GM23338 (cell line): ENCODE measurements at regions not wholly inside any gene's neighbourhood (a gene's known extent, or its start where the extent isn't known, plus 50 kb on each side); places are given as distances from the start of the nearest gene placed in this dataset.

ENCODE experiments used
- ATAC-seq: fragments of 200-7000 bp; cut with Tn5 transposase; 3 replicates; pipeline ENCODE4 v1.9.1; 2020
- DNase-seq: peaks from one replicate; pipeline ENCODE4 v3.0.0-alpha.2; 2015; ENCODE audit warnings: low spot score
- H2AFZ ChIP-seq: fragments of 200-600 bp; sonication (generic); 2 replicates; pipeline ENCODE4 v1.8.0; 2016; ENCODE audit warnings: antibody characterized with exemption, mild to moderate bottlenecking, moderate library complexity
- H3F3A ChIP-seq: fragments of 200-600 bp; sonication (generic); replicated peaks from 2 replicates; pipeline ENCODE4 v1.8.0; 2017; ENCODE audit warnings: antibody characterized with exemption, mixed run types, low read depth
- H3K27ac ChIP-seq: fragments of 200-600 bp; sonication (generic); 2 replicates; pipeline ENCODE4 v1.6.1; 2016; ENCODE audit warnings: low read depth
- H3K27me3 ChIP-seq: fragments of 200-600 bp; sonication (generic); 2 replicates; pipeline ENCODE4 v1.8.0; 2016; ENCODE audit warnings: mild to moderate bottlenecking, mixed run types, moderate library complexity; ENCODE audit not compliant: insufficient read depth
- H3K36me3 ChIP-seq: fragments of 200-600 bp; sonication (generic); 2 replicates; pipeline ENCODE4 v1.8.0; 2016; ENCODE audit warnings: mild to moderate bottlenecking; ENCODE audit not compliant: insufficient read depth
- H3K4me1 ChIP-seq: fragments of 200-600 bp; sonication (generic); 2 replicates; pipeline ENCODE4 v1.8.0; 2016; ENCODE audit warnings: mild to moderate bottlenecking, moderate library complexity; ENCODE audit not compliant: insufficient read depth
- H3K4me2 ChIP-seq: fragments of 200-600 bp; sonication (generic); 2 replicates; pipeline ENCODE4 v1.7.1; 2017; ENCODE audit warnings: mixed run types
- H3K4me3 ChIP-seq: fragments of 200-600 bp; sonication (generic); 2 replicates; pipeline ENCODE4 v1.6.1; 2016; ENCODE audit warnings: mixed run types
- H3K79me2 ChIP-seq: fragments of 200-600 bp; sonication (generic); replicated peaks from 2 replicates; pipeline ENCODE4 v1.8.0; 2017; ENCODE audit warnings: mild to moderate bottlenecking; ENCODE audit not compliant: insufficient read depth
- H3K9me2 ChIP-seq: fragments of 200-600 bp; sonication (generic); 2 replicates; pipeline ENCODE4 v1.8.0; 2017; ENCODE audit not compliant: insufficient read depth
- H4K20me1 ChIP-seq: fragments of 200-600 bp; sonication (generic); replicated peaks from 2 replicates; pipeline ENCODE4 v1.8.0; 2017; ENCODE audit warnings: mild to moderate bottlenecking; ENCODE audit not compliant: insufficient read depth
- H3K27ac Mint-ChIP-seq: 2 replicates; pipeline ENCODE4 v1.8.0; 2020; ENCODE audit warnings: inconsistent platforms, mild to moderate bottlenecking, moderate library complexity, mixed read lengths
- H3K27me3 Mint-ChIP-seq: 3 replicates; pipeline ENCODE4 v1.8.0; 2022; ENCODE audit warnings: low read depth, mild to moderate bottlenecking, moderate library complexity, mixed read lengths, inconsistent platforms; ENCODE audit not compliant: insufficient read depth, poor library complexity
- H3K36me3 Mint-ChIP-seq: 3 replicates; pipeline ENCODE4 v1.8.0; 2021; ENCODE audit warnings: low read depth, mild to moderate bottlenecking, inconsistent platforms, moderate library complexity, mixed read lengths
- H3K4me1 Mint-ChIP-seq: 3 replicates; pipeline ENCODE4 v1.8.0; 2020; ENCODE audit warnings: mild to moderate bottlenecking, inconsistent platforms, mixed read lengths
- H3K4me3 Mint-ChIP-seq: 3 replicates; pipeline ENCODE4 v1.8.0; 2021; ENCODE audit warnings: moderate library complexity, mild to moderate bottlenecking, inconsistent platforms, mixed read lengths
- H3K9me3 Mint-ChIP-seq: 3 replicates; pipeline ENCODE4 v1.8.0; 2020; ENCODE audit warnings: moderate library complexity, mild to moderate bottlenecking, inconsistent platforms, mixed read lengths
- CREB1 ChIP-seq: fragments of 250-450 bp; sonication (Bioruptor Pico); IDR thresholded peaks from 2 replicates; pipeline ENCODE4 v1.5.0; 2020; ENCODE audit warnings: low read depth, mild to moderate bottlenecking, moderate library complexity
- CTCF ChIP-seq, 2 experiments: fragments of 200-600 bp in 1 of 2; sonication (generic) in 1 of 2; conservative IDR thresholded peaks; 2 replicates each; pipeline versions ENCODE4 v1.5.1 to v1.6.1; 2016 to 2017; ENCODE audit warnings: antibody characterized with exemption in 2 of 2, low read depth in 2 of 2, mild to moderate bottlenecking in 2 of 2, moderate library complexity in 1 of 2
- EZH2 ChIP-seq: fragments of 200-600 bp; sonication (generic); IDR thresholded peaks from one replicate; pipeline ENCODE4 v1.8.0; 2017; ENCODE audit warnings: antibody characterized with exemption, mild to moderate bottlenecking, low read depth; ENCODE audit not compliant: unreplicated experiment
- JUNB ChIP-seq: IDR thresholded peaks from one replicate; pipeline ENCODE4 v1.6.1; 2016; ENCODE audit warnings: antibody characterized with exemption; ENCODE audit not compliant: unreplicated experiment
- POLR2AphosphoS5 ChIP-seq: IDR thresholded peaks from 2 replicates; pipeline ENCODE4 v1.6.1; 2016; ENCODE audit warnings: antibody characterized with exemption, low read depth
- STAT1 ChIP-seq: IDR thresholded peaks from one replicate; pipeline ENCODE4 v1.6.1; 2016; ENCODE audit warnings: antibody characterized with exemption; ENCODE audit not compliant: unreplicated experiment
- ZNF114 ChIP-seq: fragments of 250-450 bp; sonication (Bioruptor Pico); IDR thresholded peaks from 2 replicates; pipeline ENCODE4 v1.5.0; 2020; ENCODE audit warnings: mild to moderate bottlenecking, moderate library complexity
- ZNF331 ChIP-seq: fragments of 250-450 bp; sonication (Bioruptor Pico); IDR thresholded peaks from 2 replicates; pipeline ENCODE4 v1.5.0; 2020; ENCODE audit warnings: low read depth, mild to moderate bottlenecking, moderate library complexity
- ZNF462 ChIP-seq: fragments of 250-450 bp; sonication (Bioruptor Pico); IDR thresholded peaks from 2 replicates; pipeline ENCODE4 v1.5.0; 2020; ENCODE audit warnings: mild to moderate bottlenecking, moderate library complexity
- TF ChIP-seq, protein P1 (sequence below): IDR thresholded peaks from one replicate; pipeline ENCODE4 v1.6.1; 2018; ENCODE audit warnings: antibody characterized with exemption; ENCODE audit not compliant: unreplicated experiment
- TF ChIP-seq, protein P2 (sequence below): IDR thresholded peaks from 2 replicates; pipeline ENCODE4 v1.6.1; 2016; ENCODE audit warnings: antibody characterized with exemption

DNA sequence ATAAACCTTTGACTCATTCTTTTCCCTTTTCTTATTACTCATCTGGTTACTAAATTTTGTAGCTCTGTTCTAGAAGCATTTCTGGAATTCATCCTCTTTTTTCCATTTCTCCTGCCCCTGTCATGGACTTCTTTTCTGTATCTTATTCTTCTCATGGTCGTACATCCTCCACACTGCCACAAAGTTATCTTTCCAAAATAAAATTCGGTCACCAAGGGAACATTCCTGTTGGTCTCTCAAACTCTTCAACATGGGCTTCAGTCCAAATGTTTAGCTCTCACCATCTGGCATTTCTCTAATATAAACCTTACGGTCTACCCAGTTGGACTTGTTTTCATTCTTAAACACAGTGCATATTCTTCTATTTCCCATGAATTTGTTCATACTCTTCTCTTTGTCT lies 428.8 kb upstream of the ID4 start:
- no peak for DNase-seq
- no peak overlapping the region for H2AFZ ChIP-seq
- no peaks in the 10 kb centered on the region for H3F3A ChIP-seq

GRCh38 chr6:19410481-19410880 lies 426.7 kb upstream of the ID4 start:
- Histone ChIP-seq H4K20me1 (no peaks in the 10 kb centered on the region), H3F3A (no peaks in the 10 kb centered on the region), H3K4me1 (no peaks in the 10 kb centered on the region), H2AFZ (no peak overlapping the region), H3K4me3 (no peak overlapping the region), H3K27me3 (no peaks in the 10 kb centered on the region), H3K27ac (no peak overlapping the region), H3K36me3 (no peaks in the 10 kb centered on the region), H3K9me2 (no peaks in the 10 kb centered on the region), H3K4me2 (no peak overlapping the region), H3K79me2 (no peaks in the 10 kb centered on the region)
- Mint-ChIP-seq H3K4me1 (no peaks in the 10 kb centered on the region), H3K27ac (no peak overlapping the region), H3K4me3 (no peak overlapping the region), H3K36me3 (peaks cover 5% of the 10 kb centered on the region), H3K27me3 (no peaks in the 10 kb centered on the region), H3K9me3 (peaks cover 5% of the 10 kb centered on the region)
- ATAC-seq (no peak), DNase-seq (no peak)
- TF ChIP-seq ZNF462 (CRISPR knock-in tag) (no peak), CTCF (conservative IDR thresholded peaks at IDR 0.05; ENCODE audit: low read depth in 2 of 2) (no peak), ZNF114 (no peak), EZH2 (no peak), POLR2AphosphoS5 (no peak), CREB1 (CRISPR knock-in tag) (no peak), STAT1 (no peak)
- TF ChIP-seq, protein P1, sequence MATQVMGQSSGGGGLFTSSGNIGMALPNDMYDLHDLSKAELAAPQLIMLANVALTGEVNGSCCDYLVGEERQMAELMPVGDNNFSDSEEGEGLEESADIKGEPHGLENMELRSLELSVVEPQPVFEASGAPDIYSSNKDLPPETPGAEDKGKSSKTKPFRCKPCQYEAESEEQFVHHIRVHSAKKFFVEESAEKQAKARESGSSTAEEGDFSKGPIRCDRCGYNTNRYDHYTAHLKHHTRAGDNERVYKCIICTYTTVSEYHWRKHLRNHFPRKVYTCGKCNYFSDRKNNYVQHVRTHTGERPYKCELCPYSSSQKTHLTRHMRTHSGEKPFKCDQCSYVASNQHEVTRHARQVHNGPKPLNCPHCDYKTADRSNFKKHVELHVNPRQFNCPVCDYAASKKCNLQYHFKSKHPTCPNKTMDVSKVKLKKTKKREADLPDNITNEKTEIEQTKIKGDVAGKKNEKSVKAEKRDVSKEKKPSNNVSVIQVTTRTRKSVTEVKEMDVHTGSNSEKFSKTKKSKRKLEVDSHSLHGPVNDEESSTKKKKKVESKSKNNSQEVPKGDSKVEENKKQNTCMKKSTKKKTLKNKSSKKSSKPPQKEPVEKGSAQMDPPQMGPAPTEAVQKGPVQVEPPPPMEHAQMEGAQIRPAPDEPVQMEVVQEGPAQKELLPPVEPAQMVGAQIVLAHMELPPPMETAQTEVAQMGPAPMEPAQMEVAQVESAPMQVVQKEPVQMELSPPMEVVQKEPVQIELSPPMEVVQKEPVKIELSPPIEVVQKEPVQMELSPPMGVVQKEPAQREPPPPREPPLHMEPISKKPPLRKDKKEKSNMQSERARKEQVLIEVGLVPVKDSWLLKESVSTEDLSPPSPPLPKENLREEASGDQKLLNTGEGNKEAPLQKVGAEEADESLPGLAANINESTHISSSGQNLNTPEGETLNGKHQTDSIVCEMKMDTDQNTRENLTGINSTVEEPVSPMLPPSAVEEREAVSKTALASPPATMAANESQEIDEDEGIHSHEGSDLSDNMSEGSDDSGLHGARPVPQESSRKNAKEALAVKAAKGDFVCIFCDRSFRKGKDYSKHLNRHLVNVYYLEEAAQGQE: no peak
- TF ChIP-seq, protein P2, sequence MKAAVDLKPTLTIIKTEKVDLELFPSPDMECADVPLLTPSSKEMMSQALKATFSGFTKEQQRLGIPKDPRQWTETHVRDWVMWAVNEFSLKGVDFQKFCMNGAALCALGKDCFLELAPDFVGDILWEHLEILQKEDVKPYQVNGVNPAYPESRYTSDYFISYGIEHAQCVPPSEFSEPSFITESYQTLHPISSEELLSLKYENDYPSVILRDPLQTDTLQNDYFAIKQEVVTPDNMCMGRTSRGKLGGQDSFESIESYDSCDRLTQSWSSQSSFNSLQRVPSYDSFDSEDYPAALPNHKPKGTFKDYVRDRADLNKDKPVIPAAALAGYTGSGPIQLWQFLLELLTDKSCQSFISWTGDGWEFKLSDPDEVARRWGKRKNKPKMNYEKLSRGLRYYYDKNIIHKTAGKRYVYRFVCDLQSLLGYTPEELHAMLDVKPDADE: no peak

More for the DNA sequence above, 428.8 kb upstream of the ID4 start:
- Histone ChIP-seq H3K79me2 (no peaks in the 10 kb centered on the region), H4K20me1 (no peaks in the 10 kb centered on the region), H3K4me3 (no peak overlapping the region), H3K27ac (no peak overlapping the region), H3K4me1 (no peaks in the 10 kb centered on the region), H3K4me2 (no peak overlapping the region), H3K9me2 (no peaks in the 10 kb centered on the region), H3K36me3 (no peaks in the 10 kb centered on the region), H3K27me3 (no peaks in the 10 kb centered on the region)
- Mint-ChIP-seq H3K27ac (no peak overlapping the region), H3K36me3 (peaks cover 13% of the 10 kb centered on the region), H3K4me3 (no peak overlapping the region), H3K9me3 (peaks cover 21% of the 10 kb centered on the region), H3K27me3 (no peaks in the 10 kb centered on the region), H3K4me1 (no peaks in the 10 kb centered on the region)
- ATAC-seq: no peak
- TF ChIP-seq ZNF331 (CRISPR knock-in tag) (no peak), STAT1 (no peak), EZH2 (no peak), JUNB (no peak)
